C4-2B (cell line): ENCODE measurements at regions not wholly inside any gene's neighbourhood (a gene's known extent, or its start where the extent isn't known, plus 50 kb on each side); places are given as distances from the start of the nearest gene placed in this dataset.

Experiments used
- H3K27ac ChIP-seq: fragments of 450-650 bp; 2 replicates; pipeline ENCODE4 v1.5.1; 2017
- ZFX ChIP-seq: fragments of 450-650 bp; IDR thresholded peaks from 2 replicates; pipeline ENCODE4 v1.6.1; 2017
- TF ChIP-seq, protein P1 (sequence below): fragments of 450-650 bp; conservative IDR thresholded peaks from 2 replicates; pipeline ENCODE4 v1.5.1; 2017; ENCODE audit warnings: mild to moderate bottlenecking

- H3K27ac ChIP-seq = no peak overlapping the region
- TF ChIP-seq, protein P1, sequence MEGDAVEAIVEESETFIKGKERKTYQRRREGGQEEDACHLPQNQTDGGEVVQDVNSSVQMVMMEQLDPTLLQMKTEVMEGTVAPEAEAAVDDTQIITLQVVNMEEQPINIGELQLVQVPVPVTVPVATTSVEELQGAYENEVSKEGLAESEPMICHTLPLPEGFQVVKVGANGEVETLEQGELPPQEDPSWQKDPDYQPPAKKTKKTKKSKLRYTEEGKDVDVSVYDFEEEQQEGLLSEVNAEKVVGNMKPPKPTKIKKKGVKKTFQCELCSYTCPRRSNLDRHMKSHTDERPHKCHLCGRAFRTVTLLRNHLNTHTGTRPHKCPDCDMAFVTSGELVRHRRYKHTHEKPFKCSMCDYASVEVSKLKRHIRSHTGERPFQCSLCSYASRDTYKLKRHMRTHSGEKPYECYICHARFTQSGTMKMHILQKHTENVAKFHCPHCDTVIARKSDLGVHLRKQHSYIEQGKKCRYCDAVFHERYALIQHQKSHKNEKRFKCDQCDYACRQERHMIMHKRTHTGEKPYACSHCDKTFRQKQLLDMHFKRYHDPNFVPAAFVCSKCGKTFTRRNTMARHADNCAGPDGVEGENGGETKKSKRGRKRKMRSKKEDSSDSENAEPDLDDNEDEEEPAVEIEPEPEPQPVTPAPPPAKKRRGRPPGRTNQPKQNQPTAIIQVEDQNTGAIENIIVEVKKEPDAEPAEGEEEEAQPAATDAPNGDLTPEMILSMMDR = no peak; the same call in 1 of the 2 replicates
- no peak for TF ChIP-seq ZFX
Observed at GRCh38 chr5:79853676-79854418, 137.2 kb downstream of the MTX3 start.

DNA sequence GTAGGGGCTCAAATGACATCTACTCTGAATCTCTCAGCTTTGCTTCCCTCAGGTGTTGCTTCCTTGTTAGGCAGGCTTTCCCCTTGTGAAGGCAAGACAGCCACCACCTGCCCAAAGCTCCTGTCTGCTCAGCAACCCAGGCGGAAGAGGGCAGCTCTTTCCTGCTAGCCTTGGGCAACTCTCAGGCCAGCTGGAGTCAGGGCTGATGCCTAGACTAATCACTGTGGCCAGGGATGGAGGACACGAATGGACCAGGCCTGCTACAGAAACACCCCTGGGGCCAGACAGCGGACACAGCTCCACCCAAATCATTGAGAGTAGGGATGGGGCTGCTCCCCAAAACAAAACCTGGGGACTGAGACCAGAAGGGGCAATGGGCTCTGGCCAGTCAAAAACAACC is 138.0 kb downstream of the MTX3 start:
- TF ChIP-seq, protein P1 = no peak
- TF ChIP-seq ZFX = no peak
- no peak overlapping the region for H3K27ac ChIP-seq

DNA sequence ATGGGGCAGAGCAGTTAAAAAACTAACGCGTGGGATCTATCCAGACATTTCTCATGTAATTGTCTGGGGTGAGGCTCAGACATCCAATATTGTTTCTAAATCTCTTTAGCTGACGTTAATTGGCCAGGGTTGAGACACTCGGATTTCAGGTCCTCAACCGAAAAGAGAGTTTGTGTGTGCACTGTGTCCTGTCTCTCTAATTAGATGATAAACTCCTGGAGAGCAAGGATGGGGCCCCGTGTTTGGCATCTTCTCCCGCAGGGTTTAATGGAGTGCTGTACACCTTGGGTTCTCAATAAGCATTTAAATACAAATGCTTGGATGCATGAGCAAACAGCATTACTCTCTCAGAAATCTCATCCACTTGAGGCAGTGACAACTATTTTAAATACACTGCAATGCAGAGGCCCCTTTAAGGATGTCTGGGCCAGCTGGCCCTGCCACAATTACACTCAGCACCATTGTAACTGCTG is 139.6 kb downstream of the MTX3 start:
- no peak overlapping the region for H3K27ac ChIP-seq
- TF ChIP-seq, protein P1 = no peak
- TF ChIP-seq ZFX = no peak

- no peak overlapping the region for H3K27ac ChIP-seq
- TF ChIP-seq, protein P1 = no peak
- TF ChIP-seq ZFX = no peak
Observed at GRCh38 chr5:79850941-79851340, 140.1 kb downstream of the MTX3 start.

DNA sequence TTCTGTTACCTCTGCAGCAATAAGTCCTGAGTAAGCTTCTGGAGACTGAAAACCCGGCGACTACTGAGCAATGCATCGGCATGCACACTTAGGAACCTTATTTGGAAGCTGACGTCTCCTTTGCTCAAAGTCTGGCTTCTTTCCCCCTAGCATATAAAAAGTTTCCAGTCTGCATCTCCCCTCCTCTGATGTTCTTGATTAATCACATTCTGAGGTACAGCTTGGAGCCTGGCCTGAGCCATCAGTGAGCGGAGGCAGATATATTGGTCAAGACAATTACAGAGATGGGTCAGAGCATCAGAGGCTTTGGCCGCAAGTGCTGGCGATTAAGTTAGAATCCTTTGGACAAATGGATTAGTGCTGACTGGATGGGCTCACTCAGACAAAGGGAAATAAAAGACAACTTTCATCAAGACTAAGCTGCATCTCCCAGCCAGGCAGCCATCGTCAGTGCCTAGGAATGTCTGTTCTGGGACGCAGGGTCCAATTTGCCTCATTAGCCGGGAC is 140.7 kb downstream of the MTX3 start:
- TF ChIP-seq, protein P1 = no peak
- TF ChIP-seq ZFX = no peak

DNA sequence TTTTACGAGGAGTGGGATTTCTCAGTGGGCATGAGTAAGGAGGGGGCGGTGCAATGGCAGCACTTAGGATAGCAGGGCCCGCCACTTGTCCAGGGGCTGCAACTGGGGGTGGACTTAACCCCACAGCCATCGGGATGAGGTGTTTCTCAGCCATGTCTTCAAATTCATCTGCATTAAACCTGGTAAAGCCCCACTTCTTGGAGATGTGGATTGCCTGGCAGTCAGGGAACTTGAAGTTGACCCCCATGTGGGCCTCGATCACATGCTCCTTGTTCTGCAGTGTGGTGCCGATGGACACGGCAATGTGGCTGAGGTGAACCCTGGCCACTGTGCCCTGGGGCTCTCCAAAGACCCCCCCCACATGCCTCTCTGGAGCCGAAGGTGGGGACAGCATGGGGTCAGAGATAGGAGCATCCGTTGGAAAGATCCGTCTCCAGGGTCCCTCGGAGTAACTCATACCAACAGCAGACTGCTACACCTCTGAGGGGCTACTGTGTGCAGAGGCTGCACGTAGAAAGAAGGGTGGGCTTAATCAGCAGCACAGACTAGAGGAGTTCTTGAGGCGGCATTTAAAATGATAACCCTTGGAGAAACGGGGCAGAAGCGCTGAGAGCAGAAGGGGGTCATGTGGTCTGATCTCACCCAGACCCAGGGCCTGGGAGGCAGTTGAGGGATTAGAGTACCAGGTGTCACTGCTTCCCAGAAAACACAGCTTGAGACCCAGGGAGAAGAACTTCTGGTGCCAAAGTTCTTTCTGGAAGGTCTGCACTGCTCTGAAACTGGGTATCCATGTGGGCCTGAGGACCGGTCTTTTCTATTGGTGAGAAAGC is 141.4 kb downstream of the MTX3 start:
- H3K27ac ChIP-seq = no peak overlapping the region
- TF ChIP-seq, protein P1 = no peak
- TF ChIP-seq ZFX = no peak

More for the DNA sequence above, 140.7 kb downstream of the MTX3 start:
- no peak overlapping the region for H3K27ac ChIP-seq
